ENCODE measurements at regions not wholly inside any gene's neighbourhood (a gene's known extent, or its start where the extent isn't known, plus 50 kb on each side); places are given as distances from the start of the nearest gene placed in this dataset.

DNA sequence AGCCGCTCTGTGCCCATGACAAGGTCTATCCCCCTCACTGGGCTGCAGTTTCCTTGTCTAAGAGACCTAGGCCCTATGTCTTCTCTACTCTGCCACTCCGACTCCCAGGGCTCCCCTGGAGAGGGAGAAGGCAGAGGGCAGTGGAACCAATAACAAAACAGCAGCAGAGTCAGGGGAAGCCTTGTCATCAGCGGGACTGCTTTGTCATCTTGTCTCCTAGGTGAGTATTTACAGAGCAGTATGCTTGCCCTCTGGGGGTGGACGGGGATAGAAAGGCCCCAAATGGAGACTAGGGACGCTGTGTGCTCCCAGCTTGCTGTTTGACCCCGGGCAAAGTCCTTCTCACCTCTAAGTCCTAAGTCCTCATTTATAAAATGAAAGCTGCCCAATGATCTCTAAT, 318.5 kb downstream of the CDK5RAP2 start:
- DNase-seq (ENCODE audit: low read depth) = no peak
- TF ChIP-seq CTCF (IDR thresholded peaks at IDR 0.05; ENCODE audit: insufficient read depth, low read depth, low read length, missing control alignments) = no peak
- no peak overlapping the region for H3K4me3 ChIP-seq (ENCODE audit: low read depth, low read length)

DNA sequence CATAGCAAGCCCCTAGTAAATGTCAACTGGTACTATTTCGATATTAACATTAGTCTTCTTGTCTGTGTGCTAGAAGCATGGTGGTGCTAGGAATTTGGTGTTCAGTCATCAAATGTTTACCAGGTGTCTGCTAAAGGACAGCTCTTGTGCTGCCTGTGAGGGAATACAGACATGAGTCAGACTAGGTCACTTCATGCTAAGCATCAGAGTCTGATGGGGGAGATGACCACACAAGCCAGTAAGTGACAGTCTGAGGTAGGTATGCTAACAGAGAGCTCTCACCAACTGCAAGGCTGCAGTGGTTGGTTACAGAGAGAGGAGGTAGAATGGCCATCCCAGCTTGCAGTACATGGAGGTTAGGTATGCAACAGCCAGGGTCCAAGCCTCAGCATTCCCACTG, 320.9 kb downstream of the CDK5RAP2 start:
- H3K4me3 ChIP-seq (ENCODE audit: low read depth, low read length) = no peak overlapping the region

GRCh38 chr9:120258096-120258495, 321.9 kb downstream of the CDK5RAP2 start:
- no peak overlapping the region for H3K4me3 ChIP-seq (ENCODE audit: low read depth, low read length)
- TF ChIP-seq CTCF (IDR thresholded peaks at IDR 0.05; ENCODE audit: insufficient read depth, low read depth, low read length, missing control alignments) = no peak
- DNase-seq (ENCODE audit: low read depth) = no peak

More for the DNA sequence above, 320.9 kb downstream of the CDK5RAP2 start:
- peak; percentile 24 for DNase-seq (ENCODE audit: low read depth)
- no peak for TF ChIP-seq CTCF (IDR thresholded peaks at IDR 0.05; ENCODE audit: insufficient read depth, low read depth, low read length, missing control alignments)

DNA sequence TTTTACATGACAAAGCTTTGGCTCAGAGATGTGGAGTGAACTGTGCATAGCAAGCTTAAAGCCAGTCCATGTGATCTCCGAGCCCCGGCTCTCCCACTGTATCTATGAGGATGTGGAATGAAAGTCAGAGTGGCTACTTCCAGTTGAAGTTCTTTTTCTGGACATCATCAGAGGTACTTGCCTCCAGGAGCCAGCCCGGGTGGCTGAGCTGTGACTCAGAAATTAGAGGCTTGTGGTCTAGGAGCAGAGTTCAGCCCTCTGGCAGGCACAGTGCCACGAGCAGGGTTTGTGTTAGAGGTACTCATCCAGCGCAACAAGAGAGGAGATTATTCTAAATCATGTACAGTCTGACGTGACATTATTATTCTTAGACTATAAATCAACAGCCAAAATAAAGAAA, 322.5 kb downstream of the CDK5RAP2 start:
- TF ChIP-seq CTCF (IDR thresholded peaks at IDR 0.05; ENCODE audit: insufficient read depth, low read depth, low read length, missing control alignments) = no peak
- DNase-seq (ENCODE audit: low read depth) = no peak
- H3K4me3 ChIP-seq (ENCODE audit: low read depth, low read length) = no peak overlapping the region

DNA sequence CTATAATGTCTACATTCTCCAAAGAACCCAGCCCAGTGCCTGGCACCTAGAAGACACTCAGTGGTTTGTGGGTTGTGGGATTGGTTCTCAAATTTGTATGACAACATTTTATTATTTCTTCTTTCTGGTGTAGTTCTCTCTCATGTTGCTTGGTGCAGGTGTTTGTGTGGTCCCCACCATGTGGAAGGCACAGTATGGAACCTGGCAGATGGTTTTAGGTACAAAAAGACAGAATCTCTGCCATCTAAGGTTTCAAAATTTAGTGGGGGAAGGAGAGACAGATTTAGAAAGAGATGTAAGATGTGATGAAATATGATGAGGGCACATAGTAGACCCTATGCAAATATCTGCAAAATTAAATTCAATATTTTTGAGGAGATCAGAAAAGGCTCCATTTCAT, 323.8 kb downstream of the CDK5RAP2 start:
- no peak overlapping the region for H3K4me3 ChIP-seq (ENCODE audit: low read depth, low read length)
- no peak for TF ChIP-seq CTCF (IDR thresholded peaks at IDR 0.05; ENCODE audit: insufficient read depth, low read depth, low read length, missing control alignments)
- no peak for DNase-seq (ENCODE audit: low read depth)

GRCh38 chr9:120252248-120252647, 327.7 kb downstream of the CDK5RAP2 start:
- no peak overlapping the region for H3K4me3 ChIP-seq (ENCODE audit: low read depth, low read length)
- TF ChIP-seq CTCF (IDR thresholded peaks at IDR 0.05; ENCODE audit: insufficient read depth, low read depth, low read length, missing control alignments) = no peak
- DNase-seq (ENCODE audit: low read depth) = no peak

DNA sequence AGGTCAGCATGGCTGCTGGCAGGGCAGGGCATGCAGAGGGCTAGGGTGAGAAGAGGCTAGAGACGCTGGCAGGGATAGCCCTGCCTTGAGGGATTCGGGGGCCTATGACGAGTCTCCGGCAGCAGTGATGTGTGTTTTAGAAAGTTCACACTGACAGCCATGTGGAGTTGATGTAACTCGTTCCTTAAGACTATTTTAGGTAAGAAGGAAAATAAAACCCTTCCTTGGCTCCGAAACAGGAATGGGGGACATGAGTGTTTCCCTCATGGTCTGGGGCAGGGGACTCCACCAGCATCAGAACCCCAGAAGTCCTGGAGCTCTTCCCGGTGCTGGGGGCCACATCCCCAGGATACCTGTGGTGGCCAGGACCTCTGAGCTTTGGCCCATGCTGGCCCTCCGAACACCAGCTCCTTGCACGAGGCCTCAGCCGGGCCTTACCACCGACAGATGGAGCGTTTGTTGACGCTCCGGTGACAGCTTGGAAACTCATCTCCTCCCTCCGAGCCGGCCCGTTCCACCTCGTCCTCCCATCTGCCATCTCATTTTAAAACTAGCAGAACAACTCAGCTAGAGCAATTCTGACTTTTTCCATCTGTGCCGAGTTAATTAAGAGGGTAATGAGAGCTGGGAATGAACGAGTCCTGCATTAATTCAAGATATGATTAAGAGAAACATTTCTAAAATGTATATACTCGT, 337.7 kb downstream of the CDK5RAP2 start:
- H3K4me3 ChIP-seq (ENCODE audit: low read depth, low read length) = no peak overlapping the region
- TF ChIP-seq CTCF (IDR thresholded peaks at IDR 0.05; ENCODE audit: insufficient read depth, low read depth, low read length, missing control alignments) = no peak
- no peak for DNase-seq (ENCODE audit: low read depth)
